D721Med (cell line): ENCODE measurements at regions not wholly inside any gene's neighbourhood (a gene's known extent, or its start where the extent isn't known, plus 50 kb on each side); places are given as distances from the start of the nearest gene placed in this dataset.

Experiments used
- DNase-seq: peaks from one replicate; pipeline ENCODE4 v3.0.0; 2011; ENCODE audit warnings: low spot score; ENCODE audit not compliant: insufficient read length
- FAIRE-seq: peaks from 2 replicates; lab custom pipeline; 2011; peaks lifted over from hg19 to GRCh38; lab: Jason Lieb, UNC
- TF ChIP-seq, protein P1 (sequence below): IDR thresholded peaks from 2 replicates; pipeline ENCODE4 v1.5.1; 2012; ENCODE audit warnings: mild to moderate bottlenecking, control low read depth; ENCODE audit not compliant: insufficient read depth; ENCODE audit errors: missing control alignments

DNA sequence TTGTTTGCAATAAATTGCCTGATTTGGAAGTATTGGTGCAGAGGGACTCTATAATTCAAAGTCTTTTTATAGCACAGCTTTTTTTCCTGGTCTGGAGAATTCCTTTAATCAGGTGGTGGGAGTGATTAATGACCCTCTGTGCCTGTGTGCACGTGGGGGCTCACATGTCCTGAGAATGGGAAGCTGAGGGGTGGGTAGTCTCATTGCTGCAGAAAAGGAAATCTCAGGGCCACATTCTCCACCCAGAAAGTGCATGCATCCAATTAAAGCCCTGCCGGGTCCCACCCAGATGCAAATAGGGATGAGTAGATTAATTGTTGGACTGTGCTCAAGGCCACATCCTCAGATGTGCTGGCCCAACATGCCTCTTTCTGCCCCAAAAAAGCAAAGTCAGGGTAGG, 324.7 kb downstream of the CXCL12 start:
- DNase-seq (no peak), FAIRE-seq (no peak)
- TF ChIP-seq, protein P1, sequence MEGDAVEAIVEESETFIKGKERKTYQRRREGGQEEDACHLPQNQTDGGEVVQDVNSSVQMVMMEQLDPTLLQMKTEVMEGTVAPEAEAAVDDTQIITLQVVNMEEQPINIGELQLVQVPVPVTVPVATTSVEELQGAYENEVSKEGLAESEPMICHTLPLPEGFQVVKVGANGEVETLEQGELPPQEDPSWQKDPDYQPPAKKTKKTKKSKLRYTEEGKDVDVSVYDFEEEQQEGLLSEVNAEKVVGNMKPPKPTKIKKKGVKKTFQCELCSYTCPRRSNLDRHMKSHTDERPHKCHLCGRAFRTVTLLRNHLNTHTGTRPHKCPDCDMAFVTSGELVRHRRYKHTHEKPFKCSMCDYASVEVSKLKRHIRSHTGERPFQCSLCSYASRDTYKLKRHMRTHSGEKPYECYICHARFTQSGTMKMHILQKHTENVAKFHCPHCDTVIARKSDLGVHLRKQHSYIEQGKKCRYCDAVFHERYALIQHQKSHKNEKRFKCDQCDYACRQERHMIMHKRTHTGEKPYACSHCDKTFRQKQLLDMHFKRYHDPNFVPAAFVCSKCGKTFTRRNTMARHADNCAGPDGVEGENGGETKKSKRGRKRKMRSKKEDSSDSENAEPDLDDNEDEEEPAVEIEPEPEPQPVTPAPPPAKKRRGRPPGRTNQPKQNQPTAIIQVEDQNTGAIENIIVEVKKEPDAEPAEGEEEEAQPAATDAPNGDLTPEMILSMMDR = no peak

DNA sequence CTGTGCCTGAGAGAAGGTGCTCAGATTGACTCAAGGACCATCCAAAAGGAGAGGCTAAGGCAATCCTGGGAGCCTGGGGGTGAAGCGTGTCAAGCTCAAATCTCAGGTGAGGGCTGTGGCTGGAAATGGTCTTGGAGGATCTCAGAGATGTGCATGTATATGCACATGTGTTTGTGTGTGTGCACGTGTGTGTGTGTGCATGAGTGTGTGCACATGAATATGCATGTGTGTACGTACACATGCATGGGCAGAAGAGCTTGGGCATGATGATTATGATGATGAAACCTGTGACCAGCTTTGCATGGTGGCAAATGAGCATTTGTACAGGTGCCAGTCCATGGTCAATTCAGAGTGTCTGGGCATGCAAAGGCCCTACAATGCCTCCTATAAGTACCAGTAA, 326.6 kb downstream of the CXCL12 start:
- FAIRE-seq (no peak), DNase-seq (no peak)
- TF ChIP-seq, protein P1 = no peak

DNA sequence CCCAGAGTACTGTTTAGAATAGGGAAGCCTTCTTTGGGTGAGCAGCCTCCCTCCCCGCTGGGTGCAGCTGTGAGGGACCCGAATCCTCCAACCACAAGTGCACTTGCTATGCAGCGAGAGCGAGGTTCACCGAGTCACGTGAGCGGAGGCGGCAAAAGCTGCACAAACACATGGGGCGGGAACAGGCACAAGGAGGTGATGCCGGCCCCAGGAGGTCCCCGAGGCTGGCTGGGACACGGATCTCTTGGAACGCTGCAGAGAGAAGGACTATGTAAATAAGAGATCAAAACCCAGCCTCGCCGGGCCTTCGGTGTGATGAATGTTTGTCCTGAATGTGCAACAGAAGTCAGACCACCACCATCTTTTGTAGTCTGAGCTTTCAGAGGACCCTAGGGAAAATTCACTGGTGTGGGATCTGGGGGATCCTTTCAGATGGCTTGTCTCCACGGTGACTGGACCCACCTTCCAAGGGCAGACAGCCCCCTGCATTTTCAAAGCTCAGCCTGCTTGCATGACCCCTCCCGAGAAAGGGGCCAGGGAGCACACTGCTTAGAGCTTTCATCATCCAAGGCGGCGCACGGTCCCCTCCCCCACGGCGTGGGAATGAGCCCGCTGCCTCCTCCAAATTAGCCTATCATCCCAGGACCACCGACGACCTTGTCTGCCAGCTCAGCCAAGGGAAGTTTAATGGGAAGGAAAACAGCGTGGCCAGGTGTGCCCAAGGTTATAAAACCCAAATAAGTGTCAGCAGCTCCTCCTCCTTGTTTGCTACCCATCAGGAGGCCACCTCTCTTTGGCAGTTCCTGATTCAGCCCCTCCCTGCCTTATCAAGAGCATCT, 327.7 kb downstream of the CXCL12 start:
- TF ChIP-seq, protein P1 = no peak
- DNase-seq = no peak
- no peak for FAIRE-seq

DNA sequence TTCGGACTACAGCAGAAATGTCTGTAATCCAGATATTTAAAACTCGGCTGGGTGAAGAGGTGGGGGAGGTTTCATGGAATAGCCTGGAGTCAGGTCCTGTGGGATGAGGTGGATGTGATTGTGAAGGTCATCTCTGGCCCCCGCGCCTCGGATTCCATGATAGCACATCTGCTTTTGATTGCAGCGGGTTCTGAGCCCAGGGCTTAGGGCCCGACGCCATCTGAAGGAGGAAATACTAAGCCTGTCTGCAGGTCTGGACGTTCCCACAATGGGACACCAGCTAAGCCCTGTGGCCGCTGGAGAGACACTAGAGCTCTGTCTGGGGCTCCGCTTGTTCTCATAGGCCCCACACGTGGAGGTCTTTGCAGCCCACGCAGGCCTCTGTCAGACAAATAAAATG, 328.7 kb downstream of the CXCL12 start:
- FAIRE-seq (no peak), DNase-seq (no peak)
- TF ChIP-seq, protein P1 = no peak

DNA sequence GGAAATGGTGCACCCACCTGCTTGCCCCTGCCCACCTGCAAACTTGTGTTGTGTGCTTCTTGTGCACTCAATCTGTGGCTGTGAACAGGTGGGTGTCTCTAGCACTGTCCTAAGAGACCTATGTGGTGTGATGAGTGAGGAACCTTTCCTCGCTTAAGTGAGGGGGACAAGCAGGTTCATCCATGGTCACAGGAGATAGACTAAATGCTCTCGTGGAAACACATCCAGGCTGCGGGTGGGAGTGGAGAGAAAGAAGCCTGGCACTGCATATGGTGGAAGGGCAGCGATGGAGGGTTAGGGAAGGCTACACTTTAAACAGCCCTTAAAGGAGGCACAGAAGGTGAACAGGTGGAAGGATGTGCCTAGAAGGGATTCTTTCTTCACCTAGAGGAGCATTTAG, 330.9 kb downstream of the CXCL12 start:
- TF ChIP-seq, protein P1 = no peak
- FAIRE-seq (no peak), DNase-seq (no peak)

DNA sequence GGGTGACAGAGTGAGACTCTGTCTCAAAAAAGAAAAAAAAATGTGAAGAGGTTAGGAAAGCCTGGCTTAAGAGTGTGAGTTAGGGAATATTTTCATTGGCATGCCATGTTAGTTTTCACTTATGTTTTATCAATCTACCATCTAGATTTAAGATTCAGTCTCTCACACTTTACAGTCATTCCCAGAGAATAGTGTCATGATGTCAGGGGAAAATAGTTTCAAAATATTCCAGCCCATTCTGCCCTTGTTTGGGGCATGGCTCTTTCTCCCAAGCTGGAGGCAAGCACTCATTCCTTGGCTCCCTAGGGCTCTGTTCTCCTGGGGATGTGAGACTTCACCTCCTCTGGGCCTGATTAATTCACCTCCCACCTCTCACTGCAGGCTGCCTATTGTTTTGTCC, 331.5 kb downstream of the CXCL12 start:
- no peak for FAIRE-seq

More for the DNA sequence above, 331.5 kb downstream of the CXCL12 start:
- DNase-seq = no peak
- TF ChIP-seq, protein P1 = no peak
